ENCODE measurements at regions not wholly inside any gene's neighbourhood (a gene's known extent, or its start where the extent isn't known, plus 50 kb on each side); places are given as distances from the start of the nearest gene placed in this dataset.
"Not testable (repeated sequence)": the region's sequence is repeated elsewhere in the genome, so short reads cannot be mapped to it uniquely, and the experiment has no call there.

DNA sequence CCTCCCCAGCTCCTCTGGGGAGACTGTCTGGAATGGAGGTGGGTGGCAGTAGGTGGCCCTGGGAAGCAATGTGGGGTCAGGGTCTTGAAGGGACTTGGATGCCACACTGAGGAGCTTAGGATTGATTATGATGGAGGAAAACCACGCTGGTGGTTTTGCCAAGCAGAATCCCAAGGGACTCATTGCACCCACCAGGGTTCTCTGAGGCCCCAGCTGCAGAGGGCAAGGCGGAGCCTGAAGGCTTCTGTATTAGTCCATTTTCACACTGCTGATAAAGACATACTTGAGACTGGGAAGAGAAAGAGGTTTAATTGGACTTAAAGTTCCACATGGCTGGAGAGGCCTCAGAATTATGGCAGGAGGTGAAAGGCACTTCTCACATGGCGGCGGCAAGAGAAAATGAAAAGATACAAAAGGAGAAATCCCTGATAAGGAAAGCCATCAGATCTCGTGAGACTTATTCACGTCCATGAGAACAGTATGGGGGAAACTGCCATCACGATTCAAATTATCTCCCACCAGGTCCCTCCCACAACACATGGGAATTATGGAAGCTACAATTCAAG lies 87.2 kb upstream of the YWHAQ start:
- TF ChIP-seq POLR2A (IDR thresholded peaks at IDR 0.05; ENCODE audit: low read length) (no peak), GATA1 (IDR thresholded peaks at IDR 0.05; ENCODE audit: low read depth, low read length) (no peak)

DNA sequence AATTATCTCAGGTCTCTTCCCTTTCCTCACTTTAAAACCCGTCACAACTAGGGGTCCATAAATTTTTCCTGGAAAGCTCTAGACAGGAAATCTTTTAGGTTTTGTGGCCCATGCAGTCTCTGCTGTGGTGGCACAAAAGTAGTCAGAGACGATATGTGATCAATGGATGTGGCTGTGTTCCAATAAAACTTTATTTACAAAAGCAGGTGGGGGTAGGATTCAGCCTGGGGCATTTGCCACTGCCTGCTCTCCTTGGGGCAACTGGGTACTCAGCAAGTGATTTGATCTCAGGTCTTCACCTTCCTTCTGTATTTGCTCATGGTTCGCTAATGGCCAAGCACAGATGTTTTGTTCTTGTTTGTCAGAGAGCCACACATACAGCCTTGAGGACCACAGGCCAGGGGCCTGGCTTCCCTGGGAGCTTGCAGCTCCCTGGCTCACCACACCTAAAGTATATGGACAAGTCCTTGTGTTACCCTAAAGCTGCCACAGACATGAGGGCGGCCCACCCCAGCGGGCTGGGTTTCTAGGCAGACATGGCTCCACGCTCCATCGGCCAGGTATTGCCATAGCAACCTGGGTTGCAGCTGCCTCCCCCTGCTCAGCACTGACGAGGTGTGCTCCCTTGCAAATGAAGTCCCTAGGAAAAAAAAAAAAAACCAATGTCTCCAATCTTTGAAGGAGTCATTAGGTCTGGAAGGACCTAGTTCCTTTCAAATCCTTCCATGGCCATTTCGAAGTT lies 89.7 kb upstream of the YWHAQ start:
- TF ChIP-seq POLR2A (IDR thresholded peaks at IDR 0.05; ENCODE audit: low read length) (no peak), GATA1 (IDR thresholded peaks at IDR 0.05; ENCODE audit: low read depth, low read length) (no peak)
- DNase-seq = no peak

More for the DNA sequence above, 87.2 kb upstream of the YWHAQ start:
- no peak for DNase-seq

DNA sequence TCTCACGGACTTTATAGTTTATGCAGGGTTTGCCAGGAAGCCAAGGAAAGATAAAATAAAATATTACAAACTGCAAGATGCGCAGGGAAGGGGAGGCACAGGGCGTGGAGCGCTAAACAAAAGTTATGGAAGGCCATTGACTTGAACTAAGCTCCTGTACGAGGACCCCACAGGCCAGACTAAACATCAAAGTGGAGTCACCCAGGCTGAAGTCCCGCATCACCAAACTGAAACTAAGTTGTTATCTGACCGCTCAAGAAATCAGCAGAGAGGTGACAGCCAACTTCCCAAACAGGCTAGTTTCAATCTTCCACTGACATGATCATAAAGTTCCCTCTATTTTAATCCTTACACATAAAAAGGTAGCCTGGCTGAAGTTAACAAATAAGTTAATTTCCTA lies 90.5 kb upstream of the YWHAQ start:
- TF ChIP-seq GATA1 (IDR thresholded peaks at IDR 0.05; ENCODE audit: low read depth, low read length) (no peak), POLR2A (IDR thresholded peaks at IDR 0.05; ENCODE audit: low read length) (no peak)
- peak; percentile 22 to 38 for DNase-seq

DNA sequence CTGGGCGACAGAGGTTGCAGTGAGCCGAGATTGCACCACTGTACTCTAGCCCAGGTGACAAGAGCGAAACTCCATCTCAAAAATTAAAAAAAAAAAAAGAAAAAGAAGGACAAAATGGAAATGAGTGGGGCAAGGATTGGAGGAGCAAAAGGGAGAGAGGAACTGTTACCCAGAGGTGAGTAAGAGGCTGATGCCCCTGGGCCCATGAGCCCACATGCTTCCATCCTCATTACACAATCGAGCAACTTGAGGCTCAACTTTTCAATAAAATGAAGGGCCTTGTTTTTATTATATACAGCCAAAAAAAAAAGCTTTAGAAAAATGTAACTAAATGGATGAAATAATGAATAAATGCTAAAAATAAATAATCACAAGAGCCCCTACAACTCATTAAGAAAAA lies 91.7 kb upstream of the YWHAQ start:
- TF ChIP-seq POLR2A (IDR thresholded peaks at IDR 0.05; ENCODE audit: low read length) (no peak), GATA1 (IDR thresholded peaks at IDR 0.05; ENCODE audit: low read depth, low read length) (no peak)
- no peak for DNase-seq

DNA sequence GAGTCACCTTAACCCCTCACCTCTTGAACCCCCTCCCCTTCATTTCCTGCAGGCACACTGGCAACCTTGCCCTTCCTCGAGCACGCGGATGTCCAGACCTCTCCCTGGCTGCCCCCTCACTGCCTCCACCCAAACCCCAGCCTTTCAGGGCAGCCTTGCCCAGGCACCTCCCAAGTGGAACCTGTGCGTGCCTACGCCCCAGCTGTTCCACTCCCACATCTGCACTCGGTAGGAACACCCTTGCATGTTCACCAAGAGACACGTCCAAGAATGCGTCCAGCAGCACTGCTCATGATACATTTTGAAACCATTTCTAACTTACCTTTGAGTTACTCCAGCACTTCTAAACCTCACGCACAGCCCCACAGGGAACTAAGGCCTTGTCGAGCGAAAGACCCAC lies 93.8 kb upstream of the YWHAQ start:
- no peak for DNase-seq
- TF ChIP-seq GATA1 (IDR thresholded peaks at IDR 0.05; ENCODE audit: low read depth, low read length) (no peak), POLR2A (IDR thresholded peaks at IDR 0.05; ENCODE audit: low read length) (no peak)

DNA sequence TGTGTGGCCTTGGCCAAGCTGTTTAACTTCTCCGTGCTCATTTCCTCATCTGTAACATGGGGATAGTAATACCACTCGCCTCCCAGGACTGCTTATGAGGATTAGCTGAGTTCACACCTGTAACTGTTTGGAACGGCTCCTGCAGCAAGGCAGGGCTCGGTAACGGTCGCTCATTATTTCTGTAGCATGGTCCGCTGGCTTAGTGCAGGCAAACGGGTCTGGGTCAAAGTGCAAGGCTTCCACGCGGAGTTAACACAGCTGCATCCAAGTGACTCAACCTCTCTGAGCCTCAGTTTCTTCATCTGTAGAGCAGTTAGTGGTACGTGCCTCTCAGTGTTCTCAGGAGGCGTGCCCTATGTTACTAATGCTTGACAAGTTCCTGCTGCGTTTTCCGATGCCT lies 94.3 kb upstream of the YWHAQ start:
- no peak for DNase-seq
- TF ChIP-seq GATA1 (IDR thresholded peaks at IDR 0.05; ENCODE audit: low read depth, low read length) = no peak
- TF ChIP-seq POLR2A (IDR thresholded peaks at IDR 0.05; ENCODE audit: low read length) = no peak

DNA sequence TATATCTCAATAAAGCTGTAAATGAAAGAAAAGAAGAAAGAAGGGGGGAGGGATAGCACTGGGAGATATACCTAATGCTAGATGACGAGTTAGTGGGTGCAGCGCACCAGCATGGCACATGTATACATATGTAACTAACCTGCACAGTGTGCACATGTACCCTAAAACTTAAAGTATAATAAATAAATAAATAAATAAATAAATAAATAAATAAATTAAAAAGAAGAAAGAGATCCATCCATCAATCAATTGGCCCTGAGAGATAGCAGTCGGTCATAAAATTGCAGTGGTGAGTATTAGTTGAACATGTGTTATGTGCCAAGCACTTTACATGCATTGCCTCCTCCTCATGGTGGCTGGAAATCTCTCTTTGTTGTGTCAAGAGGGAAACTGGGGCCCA lies 95.2 kb upstream of the YWHAQ start:
- DNase-seq = not testable (repeated sequence)

DNA sequence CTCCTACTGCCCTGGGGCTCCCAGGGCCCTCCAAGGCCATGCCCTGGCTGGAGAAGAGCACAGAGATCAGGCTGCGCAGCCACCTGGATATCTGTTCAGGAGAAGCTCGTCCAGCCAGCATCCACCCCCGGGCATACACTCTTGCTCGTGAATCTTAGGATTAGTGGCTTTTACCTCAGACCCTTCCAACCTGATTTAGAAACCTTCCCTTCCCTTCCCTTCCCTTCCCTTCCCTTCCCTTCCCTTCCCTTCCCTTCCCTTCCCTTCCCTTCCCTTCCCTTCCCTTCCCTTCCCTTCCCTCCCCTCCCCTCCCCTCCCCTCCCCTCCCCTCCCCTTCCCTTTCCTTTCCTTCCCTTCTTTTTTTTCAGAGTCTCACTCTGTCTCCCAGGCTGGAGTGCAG lies 99.7 kb upstream of the YWHAQ start:
- DNase-seq = not testable (repeated sequence)

DNA sequence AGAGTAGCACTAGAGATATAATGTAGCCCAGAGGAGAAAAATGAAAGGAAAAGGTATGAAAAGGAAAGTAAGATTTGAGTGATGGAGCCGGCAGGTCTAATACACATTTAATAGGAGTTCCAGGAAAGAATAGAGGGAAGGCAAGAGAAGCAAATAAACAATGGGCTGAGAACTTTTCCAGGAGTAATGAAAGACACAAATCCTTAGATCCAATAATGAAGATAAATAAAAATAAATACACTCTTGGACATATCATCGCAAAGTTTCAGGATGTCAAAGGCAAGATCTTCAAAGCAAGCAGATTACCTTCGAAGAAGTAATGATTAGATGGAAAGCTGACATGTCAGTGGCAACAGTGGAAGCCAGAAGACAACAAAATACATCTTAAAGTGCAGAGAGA lies 102.0 kb upstream of the YWHAQ start:
- TF ChIP-seq POLR2A (IDR thresholded peaks at IDR 0.05; ENCODE audit: low read length) (no peak), GATA1 (IDR thresholded peaks at IDR 0.05; ENCODE audit: low read depth, low read length) (no peak)
- no peak for DNase-seq

DNA sequence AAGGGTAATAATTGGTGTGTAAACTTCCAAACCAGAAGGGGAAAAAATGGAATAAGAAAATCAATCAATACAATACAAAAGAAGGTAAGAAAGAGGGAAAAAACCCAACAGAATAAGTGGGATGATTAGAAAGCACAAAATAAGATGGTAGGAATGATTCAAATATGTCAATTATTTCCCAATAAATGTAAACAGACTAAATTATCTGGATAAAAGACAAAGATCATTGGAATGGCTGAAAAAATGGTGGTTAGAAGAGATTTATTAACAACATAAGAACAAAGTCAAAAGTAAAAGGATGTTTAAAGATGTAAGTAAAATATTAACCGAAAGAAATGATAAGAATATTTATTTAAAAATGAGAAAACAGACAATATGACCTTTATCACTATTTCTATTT lies 103.5 kb upstream of the YWHAQ start:
- TF ChIP-seq POLR2A (IDR thresholded peaks at IDR 0.05; ENCODE audit: low read length) (no peak), GATA1 (IDR thresholded peaks at IDR 0.05; ENCODE audit: low read depth, low read length) (no peak)
- no peak for DNase-seq

DNA sequence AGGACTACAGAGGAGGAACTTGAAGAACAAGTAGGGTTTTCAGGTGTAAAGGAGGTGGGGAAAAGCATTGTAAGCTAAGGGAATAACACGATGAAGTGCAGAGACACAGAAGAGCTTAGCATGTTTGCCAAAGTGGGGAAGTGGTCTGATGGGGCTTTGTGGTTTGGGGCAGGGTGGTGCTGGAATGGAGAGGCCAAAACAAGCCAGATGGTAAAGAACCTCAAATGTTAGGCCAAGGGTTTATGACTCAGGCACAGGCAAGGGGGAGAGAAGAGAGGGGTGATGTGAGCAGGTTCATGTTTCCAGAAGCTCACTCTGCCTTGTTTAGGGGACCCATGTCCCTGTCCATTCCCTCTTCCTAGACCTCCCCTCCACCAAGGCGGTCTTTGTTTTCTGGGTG lies 104.5 kb upstream of the YWHAQ start:
- DNase-seq = no peak
- no peak for TF ChIP-seq GATA1 (IDR thresholded peaks at IDR 0.05; ENCODE audit: low read depth, low read length)
- no peak for TF ChIP-seq POLR2A (IDR thresholded peaks at IDR 0.05; ENCODE audit: low read length)

DNA sequence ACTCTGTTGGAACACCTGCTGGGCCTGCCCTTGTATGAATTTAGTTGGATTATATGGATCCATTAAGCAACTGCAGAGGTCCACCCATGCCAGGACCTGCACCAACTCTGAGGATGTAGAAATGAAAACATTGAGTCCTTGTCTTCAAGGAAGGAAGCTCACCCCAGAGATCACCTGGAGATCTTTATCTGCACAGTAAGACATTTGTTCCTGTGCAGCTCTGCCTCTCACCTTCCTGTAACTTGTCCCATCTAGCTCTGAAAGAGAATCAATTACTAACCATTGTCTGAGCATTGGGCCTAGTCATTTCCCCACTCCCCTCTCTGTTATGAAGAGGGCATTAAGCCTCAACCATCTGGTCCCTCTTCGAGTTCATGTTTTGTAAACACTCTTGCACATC lies 105.2 kb upstream of the YWHAQ start:
- DNase-seq = no peak
- no peak for TF ChIP-seq GATA1 (IDR thresholded peaks at IDR 0.05; ENCODE audit: low read depth, low read length)
- no peak for TF ChIP-seq POLR2A (IDR thresholded peaks at IDR 0.05; ENCODE audit: low read length)

DNA sequence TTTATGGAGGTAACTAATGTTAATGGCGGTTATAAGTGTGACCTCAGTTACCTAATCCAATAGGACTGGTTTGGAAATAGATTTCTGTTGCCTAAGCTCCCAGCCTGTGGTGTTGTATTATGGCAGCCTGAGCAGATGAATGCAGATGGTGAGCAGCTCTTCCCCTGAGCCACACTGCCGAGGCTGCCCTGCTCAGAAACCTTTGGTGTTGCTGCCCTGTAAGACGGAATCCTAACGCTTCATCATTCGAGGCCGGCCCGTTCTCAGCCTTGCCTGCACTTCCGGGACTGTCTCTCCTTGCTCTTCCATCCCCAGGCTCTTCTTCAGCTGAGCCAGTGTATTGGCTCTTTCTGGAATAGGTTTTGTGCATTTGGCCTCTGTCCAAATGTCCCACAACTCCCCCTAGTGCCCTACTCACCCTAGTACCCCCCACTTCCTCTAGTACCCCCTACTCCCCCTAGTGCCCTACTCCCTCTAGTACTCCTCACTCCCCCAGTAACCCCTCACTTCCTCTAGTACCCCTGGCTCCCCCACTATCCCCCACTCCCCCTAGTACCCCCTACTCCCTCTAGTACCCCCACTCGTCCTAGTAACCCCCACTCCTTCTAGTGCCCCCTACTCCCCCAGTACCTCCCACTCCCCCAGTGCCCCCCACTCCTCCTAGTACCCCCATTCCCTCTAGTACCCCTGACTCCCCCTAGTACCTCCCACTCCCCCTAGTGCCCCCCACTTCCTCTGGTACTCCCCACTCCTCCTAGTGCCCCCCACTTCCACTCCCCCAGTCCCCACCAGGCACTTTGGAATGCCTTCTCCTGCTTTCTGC lies 106.0 kb upstream of the TAF1B start:
- DNase-seq = peak; percentile 56 to 61
- no peak for TF ChIP-seq GATA1 (IDR thresholded peaks at IDR 0.05; ENCODE audit: low read depth, low read length)
- no peak for TF ChIP-seq POLR2A (IDR thresholded peaks at IDR 0.05; ENCODE audit: low read length)

DNA sequence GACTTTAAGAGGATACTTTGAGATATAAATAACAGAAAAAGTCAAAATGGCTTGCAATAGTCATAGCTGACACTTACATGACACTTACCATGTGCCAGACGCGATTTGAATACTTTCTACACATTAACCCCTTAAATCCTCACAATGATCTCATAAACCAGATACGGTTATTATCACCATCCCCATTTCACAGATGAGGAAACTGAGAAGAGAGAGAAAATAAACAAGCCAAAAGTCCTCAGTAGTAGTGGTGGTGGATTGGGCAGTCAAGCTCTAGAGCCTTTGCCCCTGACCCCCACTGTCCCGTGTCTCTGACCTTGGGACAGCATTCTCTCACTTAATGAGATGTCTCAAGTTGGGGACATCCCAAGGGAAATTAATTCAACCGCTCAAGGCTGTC lies 105.2 kb upstream of the TAF1B start:
- DNase-seq = no peak
- no peak for TF ChIP-seq GATA1 (IDR thresholded peaks at IDR 0.05; ENCODE audit: low read depth, low read length)
- no peak for TF ChIP-seq POLR2A (IDR thresholded peaks at IDR 0.05; ENCODE audit: low read length)

All from erythroblast (primary cell).